GM19328 (cell line): ENCODE measurements at regions not wholly inside any gene's neighbourhood (a gene's known extent, or its start where the extent isn't known, plus 50 kb on each side); places are given as distances from the start of the nearest gene placed in this dataset.
"Not testable (repeated sequence)": the region's sequence is repeated elsewhere in the genome, so short reads cannot be mapped to it uniquely, and the experiment has no call there.

ENCODE experiments used
- ATAC-seq: cut with Tn5 transposase; IDR thresholded peaks from one replicate; pipeline ENCODE4 v1.9.1; 2021; ENCODE audit warnings: mild to moderate bottlenecking, moderate library complexity; ENCODE audit not compliant: unreplicated experiment

- ATAC-seq: no peak
Observed at GRCh38 chr21:28224191-28224726, 768.4 kb downstream of the LTN1 start.

GRCh38 chr21:28221984-28222383 is 770.7 kb downstream of the LTN1 start:
- ATAC-seq: no peak

GRCh38 chr21:28220680-28221079 is 772.0 kb downstream of the LTN1 start:
- no peak for ATAC-seq

GRCh38 chr21:28216976-28217523 is 775.6 kb downstream of the LTN1 start:
- ATAC-seq: no peak

- no peak for ATAC-seq
Observed at GRCh38 chr21:28215214-28215954, 777.3 kb downstream of the LTN1 start.

GRCh38 chr21:28214786-28215185 is 777.9 kb downstream of the LTN1 start:
- ATAC-seq: no peak

- ATAC-seq: no peak
Observed at GRCh38 chr21:28213261-28213660, 779.4 kb downstream of the LTN1 start.

- no peak for ATAC-seq
Observed at GRCh38 chr21:28212061-28212460, 780.6 kb downstream of the LTN1 start.

- ATAC-seq: no peak
Observed at GRCh38 chr21:28207436-28208173, 785.1 kb downstream of the LTN1 start.

GRCh38 chr21:28200726-28201125 is 792.0 kb downstream of the LTN1 start:
- no peak for ATAC-seq

GRCh38 chr21:28196981-28197380 is 795.7 kb downstream of the LTN1 start:
- no peak for ATAC-seq

- ATAC-seq: no peak
Observed at GRCh38 chr21:28193189-28193588, 799.5 kb downstream of the LTN1 start.

- no peak for ATAC-seq
Observed at GRCh38 chr21:28186604-28187003, 806.1 kb downstream of the LTN1 start.

GRCh38 chr21:28181730-28182129 is 810.9 kb downstream of the LTN1 start:
- no peak for ATAC-seq

- no peak for ATAC-seq
Observed at GRCh38 chr21:28179136-28179535, 813.5 kb downstream of the LTN1 start.

GRCh38 chr21:28177124-28177523 is 815.6 kb downstream of the LTN1 start:
- ATAC-seq: no peak

GRCh38 chr21:28174701-28175100 is 818.0 kb downstream of the LTN1 start:
- ATAC-seq: no peak

- ATAC-seq: no peak
Observed at GRCh38 chr21:28174006-28174405, 818.7 kb downstream of the LTN1 start.

GRCh38 chr21:28172376-28172775 is 820.3 kb downstream of the LTN1 start:
- no peak for ATAC-seq

GRCh38 chr21:28167366-28167765 is 825.3 kb downstream of the LTN1 start:
- no peak for ATAC-seq

- ATAC-seq: not testable (repeated sequence)
Observed at GRCh38 chr21:28164519-28164918, 828.2 kb downstream of the LTN1 start.

- ATAC-seq: not testable (repeated sequence)
Observed at GRCh38 chr21:28162052-28162451, 830.6 kb downstream of the LTN1 start.
